Activated CD4-positive, alpha-beta memory T cell treated with anti-CD3 and anti-CD28 coated beads for 36 hours (primary cell): ENCODE measurements at regions not wholly inside any gene's neighbourhood (a gene's known extent, or its start where the extent isn't known, plus 50 kb on each side); places are given as distances from the start of the nearest gene placed in this dataset.

Source experiments
- CTCF ChIA-PET: fragments of 350-600 bp; sonication (Branson Sonifier 250); formaldehyde crosslinking; loops from one replicate; lab custom pipeline; 2021; ENCODE audit warnings: antibody characterized with exemption, inconsistent platforms; lab: Charles Lee
- POLR2A ChIA-PET: fragments of 350-600 bp; sonication (Branson Sonifier 250); formaldehyde crosslinking; loops from one replicate; lab custom pipeline; 2021; ENCODE audit warnings: antibody characterized with exemption; lab: Charles Lee
- DNase-seq: peaks from one replicate; pipeline ENCODE4 v3.0.0-alpha.2; 2020
- H3K27ac Mint-ChIP-seq: one replicate; pipeline ENCODE4 v1.8.0; 2021; ENCODE audit warnings: mixed read lengths
- H3K27me3 Mint-ChIP-seq: one replicate; pipeline ENCODE4 v1.8.0; 2021; ENCODE audit warnings: mixed read lengths
- H3K36me3 Mint-ChIP-seq: one replicate; pipeline ENCODE4 v1.8.0; 2021; ENCODE audit warnings: mixed read lengths
- H3K4me1 Mint-ChIP-seq: one replicate; pipeline ENCODE4 v1.8.0; 2021; ENCODE audit warnings: low read depth, mixed read lengths
- H3K4me3 Mint-ChIP-seq: one replicate; pipeline ENCODE4 v1.8.0; 2021; ENCODE audit warnings: mild to moderate bottlenecking, mixed read lengths
- H3K9me3 Mint-ChIP-seq: one replicate; pipeline ENCODE4 v1.8.0; 2021; ENCODE audit warnings: mixed read lengths
- intact Hi-C: fragments of 100-400 bp; cut with micrococcal nuclease; formaldehyde crosslinking; loops from one replicate; pipeline ENCODE4 v1.15.1; 2023

GRCh38 chr2:150296770-150297546 is 190.5 kb downstream of the RND3 start:
- CTCF ChIA-PET = no interaction called here
- no peak overlapping the region for H3K4me3 Mint-ChIP-seq

DNA sequence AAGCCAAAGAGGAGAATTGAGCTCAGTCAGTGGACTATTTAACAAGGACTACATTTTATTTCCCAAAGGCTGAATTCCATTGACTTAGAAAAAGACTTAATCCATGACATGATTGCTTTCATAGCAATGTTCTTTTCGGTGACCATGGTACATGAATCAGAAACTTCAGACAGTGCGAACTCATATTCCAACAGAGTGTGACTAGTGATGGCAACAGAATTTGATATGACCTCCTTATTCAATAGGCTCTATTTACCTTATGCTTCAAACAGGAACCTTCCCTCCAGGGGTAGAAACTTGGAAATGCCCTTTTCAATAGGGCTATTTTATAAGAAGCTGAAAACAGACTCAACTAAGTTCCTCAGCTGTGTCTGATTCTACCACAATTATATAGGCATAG is 191.9 kb downstream of the RND3 start:
- intact Hi-C loops = no loop called here
- no peaks in the 10 kb centered on the region for H3K4me1 Mint-ChIP-seq
- H3K9me3 Mint-ChIP-seq = no peaks in the 10 kb centered on the region
- no peaks in the 10 kb centered on the region for H3K36me3 Mint-ChIP-seq
- no peak for DNase-seq
- no peak overlapping the region for H3K27ac Mint-ChIP-seq
- POLR2A ChIA-PET = no interaction called here
- H3K27me3 Mint-ChIP-seq = no peaks in the 10 kb centered on the region
- CTCF ChIA-PET = no interaction called here
- H3K4me3 Mint-ChIP-seq = no peak overlapping the region

More at GRCh38 chr2:150296770-150297546, 190.5 kb downstream of the RND3 start:
- H3K9me3 Mint-ChIP-seq = no peaks in the 10 kb centered on the region
- H3K4me1 Mint-ChIP-seq = no peaks in the 10 kb centered on the region
- POLR2A ChIA-PET = no interaction called here
- intact Hi-C loops = no loop called here
- no peak for DNase-seq
- H3K27ac Mint-ChIP-seq = no peak overlapping the region
- no peaks in the 10 kb centered on the region for H3K36me3 Mint-ChIP-seq
- H3K27me3 Mint-ChIP-seq = no peaks in the 10 kb centered on the region

DNA sequence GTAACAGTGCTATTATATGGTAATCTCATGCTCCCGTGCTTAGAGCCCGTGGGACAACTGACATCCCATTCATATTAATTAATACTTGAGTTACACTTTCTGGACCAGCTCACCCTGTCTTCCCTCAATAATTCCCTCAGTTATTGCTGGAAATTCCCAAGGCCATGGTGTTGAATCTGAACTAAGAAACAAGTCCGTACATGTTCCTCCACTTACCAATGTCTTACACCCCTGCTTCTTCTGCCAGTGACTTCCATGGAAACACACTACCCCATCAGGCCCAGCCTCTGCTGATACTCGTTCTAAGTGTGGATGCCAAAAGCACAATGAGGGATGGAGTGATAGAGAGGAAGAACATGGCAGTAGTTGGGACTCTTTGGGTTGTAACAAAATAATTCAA is 193.7 kb downstream of the RND3 start:
- CTCF ChIA-PET = no interaction called here
- no peak overlapping the region for H3K4me3 Mint-ChIP-seq
- POLR2A ChIA-PET = no interaction called here
- no peaks in the 10 kb centered on the region for H3K4me1 Mint-ChIP-seq
- no peaks in the 10 kb centered on the region for H3K9me3 Mint-ChIP-seq
- no peaks in the 10 kb centered on the region for H3K36me3 Mint-ChIP-seq
- no peaks in the 10 kb centered on the region for H3K27me3 Mint-ChIP-seq
- no peak overlapping the region for H3K27ac Mint-ChIP-seq
- intact Hi-C loops = no loop called here
- DNase-seq = no peak

- H3K27me3 Mint-ChIP-seq = no peaks in the 10 kb centered on the region
- no peaks in the 10 kb centered on the region for H3K9me3 Mint-ChIP-seq
- H3K36me3 Mint-ChIP-seq = no peaks in the 10 kb centered on the region
- CTCF ChIA-PET = no interaction called here
- no peak overlapping the region for H3K27ac Mint-ChIP-seq
- H3K4me3 Mint-ChIP-seq = no peak overlapping the region
- no peaks in the 10 kb centered on the region for H3K4me1 Mint-ChIP-seq
- POLR2A ChIA-PET = no interaction called here
- intact Hi-C loops = no loop called here
- DNase-seq = no peak
These were observed 194.7 kb downstream of the RND3 start for GRCh38 chr2:150292807-150293206.

GRCh38 chr2:150292192-150292591 is 195.3 kb downstream of the RND3 start:
- CTCF ChIA-PET = no interaction called here
- Mint-ChIP-seq H3K4me3 (no peak overlapping the region), H3K27ac (no peak overlapping the region), H3K36me3 (no peaks in the 10 kb centered on the region), H3K4me1 (no peaks in the 10 kb centered on the region), H3K27me3 (no peaks in the 10 kb centered on the region), H3K9me3 (peaks cover 1% of the 10 kb centered on the region)
- DNase-seq = no peak
- intact Hi-C loops = no loop called here
- POLR2A ChIA-PET = no interaction called here

- Mint-ChIP-seq H3K4me3 (no peak overlapping the region), H3K27ac (no peak overlapping the region), H3K9me3 (peaks cover 4% of the 10 kb centered on the region), H3K36me3 (no peaks in the 10 kb centered on the region), H3K27me3 (no peaks in the 10 kb centered on the region), H3K4me1 (no peaks in the 10 kb centered on the region)
- intact Hi-C loops = no loop called here
- ChIA-PET POLR2A (no interaction called here), CTCF (no interaction called here)
- DNase-seq = no peak
These were observed 200.6 kb downstream of the RND3 start for GRCh38 chr2:150286730-150287362.

DNA sequence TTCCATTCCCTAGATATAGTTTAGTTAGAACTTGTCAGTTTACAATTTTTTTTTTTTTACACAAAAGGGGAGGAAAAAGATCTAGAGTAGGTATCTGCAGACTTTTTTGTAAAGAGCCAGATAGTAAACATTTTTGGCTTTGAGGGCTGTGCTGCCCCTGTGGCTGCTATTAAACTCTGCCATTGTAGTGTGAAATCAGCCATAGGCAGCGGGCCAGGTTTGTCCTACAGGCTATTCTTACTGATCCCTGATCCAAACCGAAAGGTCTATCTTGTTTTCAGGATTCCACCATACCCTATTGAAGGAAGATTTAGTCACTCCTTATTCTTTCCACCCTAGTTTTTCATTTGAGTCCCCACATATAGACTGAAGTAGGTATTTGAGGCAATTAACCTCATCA is 203.4 kb downstream of the RND3 start:
- no peak overlapping the region for H3K27ac Mint-ChIP-seq
- ChIA-PET CTCF (no interaction called here), POLR2A (no interaction called here)
- no peaks in the 10 kb centered on the region for H3K36me3 Mint-ChIP-seq
- H3K9me3 Mint-ChIP-seq = peaks cover 4% of the 10 kb centered on the region
- no peak for DNase-seq
- no peaks in the 10 kb centered on the region for H3K4me1 Mint-ChIP-seq
- H3K4me3 Mint-ChIP-seq = no peak overlapping the region
- H3K27me3 Mint-ChIP-seq = no peaks in the 10 kb centered on the region
- intact Hi-C loops = no loop called here

- Mint-ChIP-seq H3K4me1 (no peaks in the 10 kb centered on the region), H3K36me3 (no peaks in the 10 kb centered on the region), H3K9me3 (peaks cover 8% of the 10 kb centered on the region), H3K27me3 (no peaks in the 10 kb centered on the region), H3K27ac (no peak overlapping the region), H3K4me3 (no peak overlapping the region)
- DNase-seq = no peak
- ChIA-PET POLR2A (no interaction called here), CTCF (no interaction called here)
- intact Hi-C loops = no loop called here
These were observed 204.6 kb downstream of the RND3 start for GRCh38 chr2:150282771-150283371.

- Mint-ChIP-seq H3K27me3 (no peaks in the 10 kb centered on the region), H3K27ac (no peak overlapping the region), H3K36me3 (no peaks in the 10 kb centered on the region), H3K9me3 (peaks cover 12% of the 10 kb centered on the region), H3K4me3 (no peak overlapping the region), H3K4me1 (no peaks in the 10 kb centered on the region)
- POLR2A ChIA-PET = no interaction called here
- intact Hi-C loops = no loop called here
- no peak for DNase-seq
- CTCF ChIA-PET = no interaction called here
These were observed 205.1 kb downstream of the RND3 start for GRCh38 chr2:150282357-150282756.

DNA sequence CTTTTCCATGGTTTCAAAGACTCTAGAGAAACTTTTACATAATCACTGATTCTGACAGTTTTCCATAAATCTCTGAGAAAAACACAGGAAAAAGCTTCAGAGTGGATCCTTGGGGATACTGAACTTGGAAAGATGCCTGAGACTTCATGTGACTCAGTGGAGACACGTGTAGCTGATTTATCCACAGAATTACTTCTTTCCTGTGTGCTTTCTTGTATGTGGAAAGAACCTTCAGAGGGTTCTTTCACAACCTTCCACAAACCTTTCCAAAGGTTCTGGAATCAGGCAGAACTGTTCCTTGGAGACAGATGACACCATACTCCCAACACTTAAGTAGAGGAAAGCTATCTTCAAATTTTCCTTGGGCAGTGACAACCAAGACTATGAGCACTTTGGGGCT is 207.2 kb downstream of the RND3 start:
- H3K27me3 Mint-ChIP-seq = no peaks in the 10 kb centered on the region
- ChIA-PET POLR2A (no interaction called here), CTCF (no interaction called here)
- DNase-seq = no peak
- no peaks in the 10 kb centered on the region for H3K4me1 Mint-ChIP-seq
- intact Hi-C loops = no loop called here
- H3K4me3 Mint-ChIP-seq = no peak overlapping the region
- no peak overlapping the region for H3K27ac Mint-ChIP-seq
- peaks cover 23% of the 10 kb centered on the region for H3K9me3 Mint-ChIP-seq
- no peaks in the 10 kb centered on the region for H3K36me3 Mint-ChIP-seq

DNA sequence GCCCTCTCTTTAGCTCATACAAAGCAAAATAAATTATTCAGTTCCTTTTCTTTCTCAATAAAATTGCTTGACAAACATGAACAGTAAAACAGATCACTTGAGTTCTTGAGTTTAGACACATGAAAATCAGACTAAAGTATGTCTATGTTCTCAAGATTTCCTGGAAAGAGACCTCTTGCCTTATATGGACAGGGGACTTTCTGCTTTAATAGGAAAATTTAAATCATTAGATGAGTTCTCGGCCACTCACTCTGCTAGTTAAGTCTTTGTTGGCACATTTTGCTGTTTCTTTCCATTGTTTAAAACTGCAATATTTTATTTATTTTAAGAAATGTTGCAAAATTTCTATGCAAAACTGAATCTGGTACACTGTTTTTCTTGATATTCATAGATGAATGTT is 207.8 kb downstream of the RND3 start:
- H3K4me3 Mint-ChIP-seq = no peak overlapping the region
- no peak overlapping the region for H3K27ac Mint-ChIP-seq
- ChIA-PET POLR2A (no interaction called here), CTCF (no interaction called here)
- no peaks in the 10 kb centered on the region for H3K27me3 Mint-ChIP-seq
- no peaks in the 10 kb centered on the region for H3K36me3 Mint-ChIP-seq
- no peaks in the 10 kb centered on the region for H3K4me1 Mint-ChIP-seq
- peaks cover 23% of the 10 kb centered on the region for H3K9me3 Mint-ChIP-seq
- no peak for DNase-seq
- intact Hi-C loops = no loop called here

DNA sequence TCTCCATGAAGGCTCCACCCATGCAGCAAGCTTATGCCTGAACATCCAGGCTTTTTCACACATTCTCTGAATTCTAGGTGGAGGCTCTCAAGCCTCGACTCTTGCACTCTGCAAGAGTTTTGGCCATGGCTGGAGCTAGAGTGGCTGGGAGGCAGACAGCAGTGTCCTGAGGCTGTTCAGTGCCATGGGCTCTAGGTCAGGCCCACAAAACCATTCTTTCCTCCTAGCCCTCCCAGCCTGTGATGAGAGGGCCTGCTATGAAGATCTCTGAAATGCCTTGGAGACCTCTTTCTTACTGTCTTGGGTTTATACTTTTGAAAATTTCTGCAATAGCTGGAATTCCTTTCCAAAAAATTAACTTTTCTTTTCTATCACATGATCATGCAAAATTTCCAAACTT is 210.7 kb downstream of the RND3 start:
- H3K27ac Mint-ChIP-seq = no peak overlapping the region
- no peak for DNase-seq
- H3K4me3 Mint-ChIP-seq = no peak overlapping the region
- H3K36me3 Mint-ChIP-seq = no peaks in the 10 kb centered on the region
- intact Hi-C loops = no loop called here
- POLR2A ChIA-PET = no interaction called here
- no peaks in the 10 kb centered on the region for H3K4me1 Mint-ChIP-seq
- H3K9me3 Mint-ChIP-seq = peaks cover 23% of the 10 kb centered on the region
- CTCF ChIA-PET = no interaction called here
- H3K27me3 Mint-ChIP-seq = no peaks in the 10 kb centered on the region

GRCh38 chr2:150274108-150274507 is 213.4 kb downstream of the RND3 start:
- no peaks in the 10 kb centered on the region for H3K36me3 Mint-ChIP-seq
- POLR2A ChIA-PET = no interaction called here
- DNase-seq = no peak
- H3K4me1 Mint-ChIP-seq = no peaks in the 10 kb centered on the region
- CTCF ChIA-PET = no interaction called here
- intact Hi-C loops = no loop called here
- no peak overlapping the region for H3K27ac Mint-ChIP-seq
- peaks cover 23% of the 10 kb centered on the region for H3K9me3 Mint-ChIP-seq
- no peaks in the 10 kb centered on the region for H3K27me3 Mint-ChIP-seq
- no peak overlapping the region for H3K4me3 Mint-ChIP-seq
